HG02852 (cell line): ENCODE measurements at regions not wholly inside any gene's neighbourhood (a gene's known extent, or its start where the extent isn't known, plus 50 kb on each side); places are given as distances from the start of the nearest gene placed in this dataset.

ENCODE experiments used
- ATAC-seq: cut with Tn5 transposase; IDR thresholded peaks from one replicate; pipeline ENCODE4 v1.9.1; 2021; ENCODE audit warnings: mild to moderate bottlenecking, moderate library complexity; ENCODE audit not compliant: unreplicated experiment

GRCh38 chr22:49324527-49325491 is 502.9 kb downstream of the BRD1 start:
- ATAC-seq, result no peak

DNA sequence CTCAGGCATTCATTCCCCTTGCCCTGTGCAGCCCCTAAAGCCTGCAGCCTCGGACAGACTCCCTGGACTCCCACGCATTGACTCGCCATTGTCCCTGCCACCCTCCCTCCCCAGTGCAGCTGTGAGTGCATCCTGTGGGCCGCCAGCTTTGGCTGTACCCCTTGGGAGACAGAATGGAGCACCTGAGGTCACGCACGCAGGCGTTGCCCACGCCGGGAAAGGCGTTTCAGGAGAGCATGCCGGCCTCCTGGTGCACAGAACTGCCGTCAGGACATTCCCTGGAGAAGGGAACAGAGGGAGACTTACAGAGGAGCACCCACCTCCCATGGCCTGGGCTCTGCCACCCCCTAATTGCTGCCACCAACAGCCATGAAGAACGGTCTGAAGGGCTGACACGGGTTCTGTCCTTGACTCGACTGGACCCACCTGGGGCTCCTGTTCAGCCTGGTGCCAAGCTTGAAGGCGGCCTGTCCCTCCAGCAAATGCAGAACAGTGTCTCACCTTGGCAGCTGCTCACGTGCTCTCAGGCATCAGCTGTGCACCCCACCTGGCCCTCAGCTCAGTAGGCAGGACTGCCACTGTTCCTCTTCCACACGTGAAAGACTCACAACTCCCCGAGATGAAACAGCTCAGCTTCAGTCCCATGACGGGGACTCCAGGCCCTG is 503.8 kb downstream of the BRD1 start:
- no peak for ATAC-seq

GRCh38 chr22:49322861-49323622 is 504.6 kb downstream of the BRD1 start:
- no peak for ATAC-seq

DNA sequence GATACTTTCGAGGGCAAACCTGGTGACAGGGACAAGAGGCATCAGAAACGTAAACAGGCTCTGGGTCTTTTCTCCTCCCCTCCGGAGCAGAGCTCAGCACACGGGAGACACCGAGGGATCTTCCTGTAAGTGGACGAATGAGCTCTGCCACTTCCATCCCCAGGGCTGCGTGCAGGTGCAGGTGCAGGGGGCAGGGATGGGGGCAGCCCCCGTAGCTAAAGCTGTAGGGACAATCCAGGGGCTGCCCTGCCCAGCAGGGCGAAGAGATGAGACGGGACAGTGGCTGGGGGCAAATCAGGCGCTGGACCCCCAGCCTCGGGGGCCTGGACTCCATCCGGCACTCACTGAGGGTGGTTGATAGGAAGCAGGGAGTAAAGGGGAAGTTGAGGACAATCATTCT is 505.4 kb downstream of the BRD1 start:
- ATAC-seq, result no peak

DNA sequence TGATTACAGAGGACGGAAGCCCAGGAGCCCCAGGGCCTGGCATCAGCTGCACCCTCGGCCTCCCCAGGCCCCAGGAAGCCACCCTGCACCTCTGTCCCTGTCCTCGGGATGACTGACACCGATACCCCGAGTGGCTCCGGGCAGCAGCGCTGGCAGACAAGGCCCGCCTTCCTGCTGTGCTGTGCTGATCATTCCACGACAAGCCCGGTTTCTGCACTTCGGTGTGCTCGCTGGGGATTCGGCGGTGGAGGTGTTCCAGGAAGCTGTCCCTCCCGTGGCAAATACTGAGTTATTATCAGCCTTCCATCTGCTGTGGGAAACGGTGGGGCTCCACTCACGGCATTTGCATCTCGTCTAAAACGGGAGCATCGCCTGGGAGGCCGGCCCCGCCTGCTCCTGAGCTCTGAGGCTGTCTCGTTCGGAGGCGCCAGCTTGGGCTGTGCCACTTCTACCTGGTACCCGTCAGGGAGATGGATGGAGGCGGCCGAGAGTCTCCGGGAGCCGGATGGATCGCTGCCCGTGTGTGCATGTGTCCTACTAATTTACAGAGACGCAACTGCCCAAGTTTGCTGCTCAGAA is 506.1 kb downstream of the BRD1 start:
- no peak for ATAC-seq

GRCh38 chr22:49320714-49321476 is 506.8 kb downstream of the BRD1 start:
- no peak for ATAC-seq

DNA sequence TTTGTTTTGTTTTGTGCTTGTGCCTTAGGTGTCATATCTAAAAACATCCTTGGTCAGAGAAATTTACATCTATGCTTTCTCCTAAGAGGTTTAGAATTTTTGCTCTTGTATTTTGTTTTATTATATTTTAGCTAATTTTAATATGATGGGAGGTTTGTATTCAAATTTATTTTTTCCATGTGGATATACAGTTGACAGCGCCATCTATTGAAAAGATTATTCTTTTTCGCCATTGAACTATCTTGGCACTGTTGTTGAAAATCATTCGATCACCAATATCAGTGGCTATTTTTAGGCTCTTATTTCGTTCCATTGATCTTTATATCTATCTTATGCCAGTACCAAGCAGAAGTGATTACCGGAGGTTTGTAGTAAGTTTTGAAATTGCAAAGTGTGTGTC is 510.3 kb downstream of the BRD1 start:
- no peak for ATAC-seq

- ATAC-seq, result no peak
These were observed 515.1 kb downstream of the BRD1 start for GRCh38 chr22:49312601-49313000.

GRCh38 chr22:49310354-49310753 is 517.3 kb downstream of the BRD1 start:
- no peak for ATAC-seq

DNA sequence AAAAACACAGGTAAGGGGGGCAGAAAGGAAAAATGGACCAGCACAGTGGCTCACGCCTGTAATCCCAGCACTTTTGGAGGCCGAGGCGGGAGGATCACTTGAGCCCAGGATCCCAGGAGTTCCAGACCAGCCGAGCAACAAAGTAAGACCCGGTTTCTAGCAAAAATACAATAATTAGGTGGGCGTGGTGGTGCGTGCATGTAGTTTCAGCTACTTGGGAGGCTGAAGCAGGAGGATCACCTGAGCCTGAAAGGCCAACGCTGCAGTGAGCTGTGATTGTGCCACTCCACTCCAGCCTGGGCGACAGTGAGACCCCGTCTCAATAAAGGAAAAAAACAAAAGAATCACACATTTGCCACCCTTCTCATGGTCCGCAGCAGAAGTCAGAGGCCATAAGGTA is 519.4 kb downstream of the BRD1 start:
- no peak for ATAC-seq

- ATAC-seq, result no peak
These were observed 519.8 kb downstream of the BRD1 start for GRCh38 chr22:49307870-49308269.

DNA sequence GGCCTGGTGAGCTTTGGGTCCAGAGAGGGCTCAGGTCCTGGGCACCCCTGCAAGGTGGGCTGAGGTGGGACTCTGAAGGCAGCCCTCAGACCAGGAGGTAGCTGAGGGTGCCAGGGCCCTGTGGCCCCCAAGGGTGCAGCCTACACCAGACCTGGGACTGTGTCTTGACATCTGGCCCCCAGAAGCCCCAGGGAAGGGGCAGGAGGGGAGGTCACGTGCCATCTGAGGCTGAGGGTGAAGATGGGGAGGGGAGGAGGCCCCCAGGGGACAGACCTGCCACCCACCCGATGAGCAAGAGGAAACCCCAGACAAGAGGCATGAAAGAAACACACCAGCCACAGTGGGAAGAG is 520.2 kb downstream of the BRD1 start:
- ATAC-seq, result no peak

- ATAC-seq, result no peak
These were observed 520.8 kb downstream of the BRD1 start for GRCh38 chr22:49306632-49307480.

DNA sequence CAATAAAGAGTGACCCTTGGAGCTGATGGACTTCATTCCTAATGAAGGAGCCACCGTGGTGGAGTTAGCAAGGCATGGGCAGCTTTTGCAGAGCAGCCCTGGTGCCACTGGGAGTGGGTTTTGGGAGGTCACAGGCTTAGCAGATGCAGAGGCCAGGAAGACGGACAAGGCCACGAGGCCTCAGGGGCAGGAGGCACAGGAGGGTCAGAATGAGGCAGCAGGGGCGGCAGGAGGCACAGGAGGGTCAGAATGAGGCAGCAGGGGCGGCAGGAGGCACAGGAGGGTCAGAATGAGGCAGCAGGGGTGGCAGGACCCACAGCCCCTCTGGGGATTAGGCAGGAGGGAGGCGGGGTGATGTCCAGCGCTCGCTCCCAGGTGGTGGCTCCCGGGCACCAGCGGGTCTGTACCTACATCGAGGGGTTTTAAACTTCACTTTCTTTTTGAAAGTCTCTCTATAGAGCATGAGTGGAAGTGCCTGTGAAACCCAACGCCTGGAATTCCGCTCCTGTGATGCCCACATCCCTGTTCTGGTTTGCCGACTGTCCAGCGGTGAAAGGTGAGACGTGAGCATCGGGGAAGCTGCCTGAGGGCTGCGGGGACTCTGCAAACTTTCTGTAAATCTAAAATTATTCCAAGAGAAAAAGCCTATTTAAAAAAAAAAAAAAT is 521.6 kb downstream of the BRD1 start:
- ATAC-seq, result no peak

DNA sequence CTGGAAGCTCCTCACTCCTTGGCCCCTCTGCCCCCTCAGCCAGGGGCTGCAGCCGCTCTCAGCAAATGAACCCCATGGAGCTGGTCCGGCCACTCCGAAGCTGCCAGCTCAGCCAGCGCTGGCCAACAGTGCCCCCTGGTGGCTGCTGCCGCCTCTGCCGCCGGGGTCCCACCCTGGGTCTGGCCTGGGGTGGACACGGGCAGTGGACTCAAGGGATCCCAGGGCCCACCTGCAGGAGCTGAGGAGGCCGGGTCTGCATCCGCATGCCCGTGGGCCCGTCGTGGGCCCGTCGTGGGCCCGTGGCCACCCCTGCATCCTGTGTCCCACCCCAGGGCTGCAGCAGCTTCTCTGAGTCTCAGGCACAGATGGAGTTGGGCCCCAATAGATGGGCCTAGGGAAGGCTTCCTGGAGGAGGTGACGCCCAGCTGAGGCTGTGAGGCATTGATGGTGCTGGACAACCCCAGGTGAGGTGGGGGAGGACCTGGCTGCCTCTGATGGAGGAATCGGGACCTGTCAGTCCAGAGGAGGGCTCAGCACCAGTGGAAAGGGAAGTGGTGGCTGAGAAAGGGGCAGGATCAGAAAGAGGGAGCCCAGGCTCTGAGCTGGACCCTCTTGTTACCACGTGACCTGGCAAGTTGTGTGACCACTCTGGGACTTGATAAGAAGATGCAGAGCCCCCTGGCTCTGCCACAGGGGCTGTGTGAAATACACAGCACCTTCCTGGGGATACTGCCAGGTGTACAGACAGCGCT is 522.3 kb downstream of the BRD1 start:
- ATAC-seq, result no peak

- ATAC-seq, result no peak
These were observed 523.8 kb downstream of the BRD1 start for GRCh38 chr22:49303781-49304461.

DNA sequence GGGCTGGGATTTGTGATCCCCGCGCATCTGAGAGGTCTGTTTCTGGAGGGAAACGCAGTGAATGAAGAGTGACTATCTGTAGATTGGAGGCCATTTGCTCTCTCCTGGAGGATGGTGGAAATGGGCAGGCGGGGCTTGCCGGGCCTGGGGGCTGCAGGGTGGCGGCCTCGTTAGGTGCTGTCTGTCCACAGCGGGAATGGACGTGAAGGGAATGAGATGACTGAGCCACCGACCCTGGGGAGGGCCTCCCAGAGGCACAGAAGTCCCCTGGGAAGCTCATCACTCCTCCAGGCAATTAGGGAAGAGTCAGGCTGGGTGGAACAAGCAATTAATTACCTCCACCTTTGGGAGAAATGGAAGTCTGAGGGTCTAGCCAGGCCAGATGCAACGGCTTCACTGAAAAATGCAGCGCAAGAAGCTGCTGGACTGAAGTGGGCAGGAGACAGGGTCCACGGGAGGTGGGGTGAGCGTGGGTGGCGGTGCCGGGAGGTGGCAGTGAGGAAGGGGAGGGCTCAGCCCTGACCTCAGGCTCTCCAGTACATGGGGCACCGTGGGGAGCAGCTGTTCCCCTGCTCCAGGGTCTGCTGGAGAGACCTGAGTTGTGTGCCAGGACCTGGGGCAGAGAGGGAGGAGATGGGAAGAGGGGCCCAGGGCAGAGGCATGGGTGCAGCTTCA is 524.5 kb downstream of the BRD1 start:
- ATAC-seq, result no peak
